ENCODE measurements at regions not wholly inside any gene's neighbourhood (a gene's known extent, or its start where the extent isn't known, plus 50 kb on each side); places are given as distances from the start of the nearest gene placed in this dataset.

GRCh38 chr4:120525106-120525505 is 397.4 kb downstream of the PRDM5 start:
- Histone ChIP-seq H3K79me2 (ENCODE audit: insufficient read depth, low read length) (no peaks in the 10 kb centered on the region), H3K27me3 (ENCODE audit: insufficient read depth, low read length, poor library complexity, severe bottlenecking) (no peaks in the 10 kb centered on the region), H3K36me3 (ENCODE audit: insufficient read depth, low read length) (no peaks in the 10 kb centered on the region), H3F3A (ENCODE audit: low read depth) (no peaks in the 10 kb centered on the region), H3K4me1 (ENCODE audit: insufficient read depth, low read length, poor library complexity, severe bottlenecking) (no peaks in the 10 kb centered on the region), H3K9me3 (ENCODE audit: insufficient read depth, low read depth, low read length) (no peaks in the 10 kb centered on the region), H2AFZ (ENCODE audit: low read length) (no peak overlapping the region), H4K20me1 (ENCODE audit: insufficient read depth, low read length, poor library complexity, severe bottlenecking) (no peaks in the 10 kb centered on the region), H3K9ac (ENCODE audit: low read depth, low read length, poor library complexity, severe bottlenecking) (no peak overlapping the region), H3K4me2 (ENCODE audit: low read depth, low read length, poor library complexity, severe bottlenecking) (no peak overlapping the region), H3K9me2 (replicated peaks; ENCODE audit: low read depth, low read length) (no peaks in the 10 kb centered on the region), H3K4me3 (ENCODE audit: low read length, poor library complexity, severe bottlenecking) (no peak overlapping the region)
- no peak for TF ChIP-seq EZH2phosphoT487 (IDR thresholded peaks at IDR 0.05; ENCODE audit: borderline replicate concordance)
- TF ChIP-seq CTCF (conservative IDR thresholded peaks at IDR 0.05; ENCODE audit: low read length): no peak

- H3K4me2 ChIP-seq (ENCODE audit: low read depth, low read length, poor library complexity, severe bottlenecking): no peak overlapping the region
- no peaks in the 10 kb centered on the region for H3K36me3 ChIP-seq (ENCODE audit: insufficient read depth, low read length)
- H3K9me2 ChIP-seq (replicated peaks; ENCODE audit: low read depth, low read length): no peaks in the 10 kb centered on the region
- no peaks in the 10 kb centered on the region for H3F3A ChIP-seq (ENCODE audit: low read depth)
- TF ChIP-seq EZH2phosphoT487 (IDR thresholded peaks at IDR 0.05; ENCODE audit: borderline replicate concordance): no peak
- TF ChIP-seq CTCF (conservative IDR thresholded peaks at IDR 0.05; ENCODE audit: low read length): no peak
- H3K4me1 ChIP-seq (ENCODE audit: insufficient read depth, low read length, poor library complexity, severe bottlenecking): no peaks in the 10 kb centered on the region
- no peak overlapping the region for H2AFZ ChIP-seq (ENCODE audit: low read length)
- no peak overlapping the region for H3K9ac ChIP-seq (ENCODE audit: low read depth, low read length, poor library complexity, severe bottlenecking)
- H3K4me3 ChIP-seq (ENCODE audit: low read length, poor library complexity, severe bottlenecking): no peak overlapping the region
- no peaks in the 10 kb centered on the region for H3K9me3 ChIP-seq (ENCODE audit: insufficient read depth, low read depth, low read length)
- no peaks in the 10 kb centered on the region for H4K20me1 ChIP-seq (ENCODE audit: insufficient read depth, low read length, poor library complexity, severe bottlenecking)
- H3K27me3 ChIP-seq (ENCODE audit: insufficient read depth, low read length, poor library complexity, severe bottlenecking): no peaks in the 10 kb centered on the region
- H3K79me2 ChIP-seq (ENCODE audit: insufficient read depth, low read length): no peaks in the 10 kb centered on the region
Observed at GRCh38 chr4:120524237-120524636, 398.3 kb downstream of the PRDM5 start.

DNA sequence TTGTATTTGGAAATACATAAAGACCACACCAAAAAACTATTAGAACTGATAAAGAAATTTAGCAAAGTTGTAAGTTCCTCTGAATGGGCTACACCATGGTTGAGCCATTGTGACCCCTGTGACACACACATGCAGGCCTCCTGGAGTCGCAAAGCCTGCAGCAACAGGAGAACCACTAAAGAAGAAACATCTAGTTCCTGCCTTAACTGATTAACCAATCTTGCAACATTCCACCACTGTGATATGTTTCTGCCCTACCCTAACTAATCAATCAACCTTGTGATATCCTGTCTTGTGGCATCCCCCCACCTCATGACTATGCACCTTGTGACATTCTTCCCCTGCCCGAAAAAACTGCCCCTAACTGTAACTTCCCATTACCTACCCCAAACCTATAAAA is 401.8 kb downstream of the PRDM5 start:
- Histone ChIP-seq H3K79me2 (ENCODE audit: insufficient read depth, low read length) (no peaks in the 10 kb centered on the region), H3K4me3 (ENCODE audit: low read length, poor library complexity, severe bottlenecking) (no peak overlapping the region), H4K20me1 (ENCODE audit: insufficient read depth, low read length, poor library complexity, severe bottlenecking) (no peaks in the 10 kb centered on the region), H3K9me2 (replicated peaks; ENCODE audit: low read depth, low read length) (no peaks in the 10 kb centered on the region), H3K4me2 (ENCODE audit: low read depth, low read length, poor library complexity, severe bottlenecking) (no peak overlapping the region), H3K27me3 (ENCODE audit: insufficient read depth, low read length, poor library complexity, severe bottlenecking) (no peaks in the 10 kb centered on the region), H3F3A (ENCODE audit: low read depth) (no peaks in the 10 kb centered on the region), H3K4me1 (ENCODE audit: insufficient read depth, low read length, poor library complexity, severe bottlenecking) (no peaks in the 10 kb centered on the region), H3K9me3 (ENCODE audit: insufficient read depth, low read depth, low read length) (no peaks in the 10 kb centered on the region), H3K36me3 (ENCODE audit: insufficient read depth, low read length) (no peaks in the 10 kb centered on the region), H2AFZ (ENCODE audit: low read length) (no peak overlapping the region), H3K9ac (ENCODE audit: low read depth, low read length, poor library complexity, severe bottlenecking) (no peak overlapping the region)
- no peak for TF ChIP-seq CTCF (conservative IDR thresholded peaks at IDR 0.05; ENCODE audit: low read length)
- no peak for TF ChIP-seq EZH2phosphoT487 (IDR thresholded peaks at IDR 0.05; ENCODE audit: borderline replicate concordance)

All from Loucy (cell line).